Upper lobe of left lung (tissue), 6 donors: ENCODE measurements at regions not wholly inside any gene's neighbourhood (a gene's known extent, or its start where the extent isn't known, plus 50 kb on each side); places are given as distances from the start of the nearest gene placed in this dataset.

Experiments
- ATAC-seq, 2 donors: fragments of 200-7000 bp; cut with Tn5 transposase; one replicate each; pipeline ENCODE4 v1.9.1; 2022; ENCODE audit warnings: mild to moderate bottlenecking in 2 of 2, moderate library complexity in 2 of 2; ENCODE audit not compliant: low FRiP score in 2 of 2
- DNase-seq, 2 donors: peaks; one replicate each; pipeline ENCODE4 v3.0.0-alpha.2; 2019 to 2020
- H3K27ac ChIP-seq, 4 donors: fragments of 200-600 bp; sonication (generic); one replicate each; pipeline ENCODE4 v1.5.1; 2016 to 2019
- H3K27me3 ChIP-seq, 4 donors: fragments of 200-600 bp; sonication (generic); one replicate each; pipeline ENCODE4 v1.5.1; 2017 to 2019
- H3K36me3 ChIP-seq, 4 donors: fragments of 200-600 bp; sonication (generic); one replicate each; pipeline ENCODE4 v1.5.1; 2016 to 2019
- H3K4me1 ChIP-seq, 4 donors: fragments of 200-600 bp; sonication (generic); one replicate each; pipeline ENCODE4 v1.5.1; 2018 to 2019
- H3K4me3 ChIP-seq, 4 donors: fragments of 200-600 bp; sonication (generic); one replicate each; pipeline ENCODE4 v1.5.1; 2017 to 2019; ENCODE audit warnings: mild to moderate bottlenecking in 2 of 4, moderate library complexity in 1 of 4
- H3K9me3 ChIP-seq, 4 donors: fragments of 200-600 bp; sonication (generic); one replicate each; pipeline ENCODE4 v1.5.1; 2018 to 2019
- EP300 ChIP-seq, 4 donors: sonication (generic); formaldehyde crosslinking; IDR thresholded peaks; one replicate each; pipeline ENCODE4 v1.5.1; 2017; ENCODE audit warnings: antibody characterized with exemption in 4 of 4, control low read depth in 2 of 4
- POLR2A ChIP-seq, 4 donors: fragments of 450-650 bp; IDR thresholded peaks; one replicate each; pipeline ENCODE4 v1.5.1; 2016 to 2017; ENCODE audit warnings: antibody characterized with exemption in 4 of 4, mild to moderate bottlenecking in 2 of 4
- POLR2AphosphoS5 ChIP-seq, 2 donors: sonication (generic); formaldehyde crosslinking; IDR thresholded peaks; one replicate each; pipeline ENCODE4 v1.5.1; 2017; ENCODE audit warnings: antibody characterized with exemption in 2 of 2
- WGBS, 2 donors: methylation state at CpG; one replicate each; pipeline ENCODE4 v1.1.5; 2017 to 2018; 5-methylcytosine and 5-hydroxymethylcytosine counted together
- TF ChIP-seq, protein P1 (sequence below), 6 experiments: fragments of 450-650 bp in 4 of 6; fragments of 200-600 bp in 2 of 6; sonication (generic) in 2 of 6; IDR thresholded peaks; one replicate each; pipeline ENCODE4 v1.5.1; 2016 to 2019; ENCODE audit warnings: antibody characterized with exemption in 6 of 6
- donor health status: DM: no; HTN: no; CAD: no; lungs with moderate emphysema.
- donor health status: DM: no; HTN: yes; CAD: no; lungs with severe emphysema.

DNA sequence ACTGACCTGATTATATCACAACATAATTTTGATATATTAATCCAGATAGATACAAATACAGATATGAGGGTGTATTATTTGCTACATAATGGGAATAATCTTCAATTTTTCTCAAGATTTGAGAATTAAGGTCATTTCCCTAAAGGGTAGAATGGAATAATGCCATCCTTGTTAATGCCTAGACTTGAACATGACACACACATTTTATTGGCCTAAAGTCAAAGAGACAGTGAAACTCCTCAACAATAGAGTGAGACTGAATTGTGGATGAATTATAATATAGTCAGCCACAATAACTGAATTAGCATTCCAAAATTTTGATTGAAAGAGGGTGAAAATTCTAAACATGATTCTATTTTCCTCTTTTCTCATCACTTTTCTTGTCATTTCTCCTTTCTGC, 506.0 kb upstream of the CDH2 start:
- no peak overlapping the region for H3K27ac ChIP-seq
- no peak overlapping the region for H3K4me3 ChIP-seq
- no peaks in the 10 kb centered on the region for H3K27me3 ChIP-seq
- DNase-seq (no peak), ATAC-seq (no peak)
- no peaks in the 10 kb centered on the region for H3K9me3 ChIP-seq
- TF ChIP-seq POLR2A (IDR thresholded peaks at IDR 0.05) (no peak), POLR2AphosphoS5 (IDR thresholded peaks at IDR 0.05) (no peak), EP300 (IDR thresholded peaks at IDR 0.05) (no peak)
- TF ChIP-seq, protein P1, sequence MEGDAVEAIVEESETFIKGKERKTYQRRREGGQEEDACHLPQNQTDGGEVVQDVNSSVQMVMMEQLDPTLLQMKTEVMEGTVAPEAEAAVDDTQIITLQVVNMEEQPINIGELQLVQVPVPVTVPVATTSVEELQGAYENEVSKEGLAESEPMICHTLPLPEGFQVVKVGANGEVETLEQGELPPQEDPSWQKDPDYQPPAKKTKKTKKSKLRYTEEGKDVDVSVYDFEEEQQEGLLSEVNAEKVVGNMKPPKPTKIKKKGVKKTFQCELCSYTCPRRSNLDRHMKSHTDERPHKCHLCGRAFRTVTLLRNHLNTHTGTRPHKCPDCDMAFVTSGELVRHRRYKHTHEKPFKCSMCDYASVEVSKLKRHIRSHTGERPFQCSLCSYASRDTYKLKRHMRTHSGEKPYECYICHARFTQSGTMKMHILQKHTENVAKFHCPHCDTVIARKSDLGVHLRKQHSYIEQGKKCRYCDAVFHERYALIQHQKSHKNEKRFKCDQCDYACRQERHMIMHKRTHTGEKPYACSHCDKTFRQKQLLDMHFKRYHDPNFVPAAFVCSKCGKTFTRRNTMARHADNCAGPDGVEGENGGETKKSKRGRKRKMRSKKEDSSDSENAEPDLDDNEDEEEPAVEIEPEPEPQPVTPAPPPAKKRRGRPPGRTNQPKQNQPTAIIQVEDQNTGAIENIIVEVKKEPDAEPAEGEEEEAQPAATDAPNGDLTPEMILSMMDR (IDR thresholded peaks at IDR 0.05), result no peak
- H3K4me1 ChIP-seq, result no peaks in the 10 kb centered on the region
- H3K36me3 ChIP-seq, result no peaks in the 10 kb centered on the region

DNA sequence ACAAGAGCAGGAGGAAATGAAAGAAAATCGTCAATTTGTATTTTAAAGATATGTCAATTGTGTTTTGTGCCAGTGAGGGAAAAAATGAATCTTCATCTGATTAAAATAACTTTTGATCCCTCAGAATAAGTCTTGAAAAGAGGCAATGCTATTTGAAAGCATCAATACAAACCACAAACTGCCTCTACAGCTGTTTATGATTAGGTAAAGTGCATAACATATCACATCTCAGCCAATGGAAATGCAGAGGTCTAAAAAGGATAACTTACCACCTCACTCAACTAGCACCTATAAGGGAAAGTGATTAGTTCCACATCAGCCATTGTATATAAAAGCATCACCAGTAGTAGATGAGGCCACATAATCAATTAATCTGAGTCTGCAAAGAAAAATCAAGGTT, 492.2 kb upstream of the CDH2 start:
- DNase-seq, result no peak
- 90% methylated on average over 1 of the region's 1 CpG for WGBS, 2 donors
- Histone ChIP-seq H3K9me3 (no peaks in the 10 kb centered on the region), H3K4me1 (no peaks in the 10 kb centered on the region), H3K36me3 (no peaks in the 10 kb centered on the region), H3K4me3 (no peak overlapping the region), H3K27ac (no peak overlapping the region), H3K27me3 (no peaks in the 10 kb centered on the region)
- no peak for ATAC-seq
- TF ChIP-seq EP300 (IDR thresholded peaks at IDR 0.05) (no peak), POLR2A (IDR thresholded peaks at IDR 0.05) (no peak)

DNA sequence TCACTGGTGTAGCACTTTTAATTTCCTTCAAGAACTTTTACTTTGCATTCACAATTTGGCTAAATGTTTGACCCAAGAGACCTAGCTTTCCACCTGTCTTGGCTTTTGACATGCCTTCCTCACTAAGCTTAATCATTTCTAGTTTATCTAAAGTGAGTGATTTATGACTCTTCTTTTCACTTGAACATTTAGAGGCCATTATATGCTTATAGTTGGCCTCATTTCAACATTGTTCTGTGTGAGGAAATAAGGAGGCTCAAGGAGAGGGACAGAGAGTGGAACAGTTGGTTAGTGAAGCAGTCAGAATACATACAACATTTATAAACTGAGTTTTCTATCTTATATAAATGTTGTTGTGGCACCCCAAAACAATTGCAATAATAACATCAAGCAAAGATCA, 489.3 kb upstream of the CDH2 start:
- no peak for ATAC-seq
- no peak overlapping the region for H3K4me3 ChIP-seq
- no peak for DNase-seq
- H3K27ac ChIP-seq, result no peak overlapping the region
- H3K27me3 ChIP-seq, result no peaks in the 10 kb centered on the region
- no peaks in the 10 kb centered on the region for H3K4me1 ChIP-seq
- H3K9me3 ChIP-seq, result no peaks in the 10 kb centered on the region
- TF ChIP-seq, protein P1 (IDR thresholded peaks at IDR 0.05), result no peak
- no peak for TF ChIP-seq POLR2AphosphoS5 (IDR thresholded peaks at IDR 0.05)
- no peak for TF ChIP-seq EP300 (IDR thresholded peaks at IDR 0.05)
- TF ChIP-seq POLR2A (IDR thresholded peaks at IDR 0.05), result no peak
- no peaks in the 10 kb centered on the region for H3K36me3 ChIP-seq

DNA sequence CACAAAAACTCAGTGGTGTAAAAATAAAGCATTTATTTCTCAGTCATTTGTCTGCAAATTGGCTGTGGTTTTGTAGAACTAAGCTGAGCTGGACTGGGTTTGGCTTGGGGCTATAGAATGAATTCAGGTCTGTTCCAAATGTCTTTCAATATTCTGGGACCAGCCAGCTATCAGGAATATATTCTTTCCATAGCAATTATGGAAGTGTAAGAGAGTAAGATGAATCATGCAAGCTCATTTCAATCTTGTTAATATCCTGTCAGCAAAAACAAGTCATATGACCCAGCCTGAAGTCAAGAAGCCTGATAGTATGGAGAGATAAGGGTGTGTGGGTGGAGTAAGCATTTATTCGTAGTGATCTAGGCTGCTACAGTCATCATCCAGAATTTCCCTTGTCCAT, 481.0 kb upstream of the CDH2 start:
- 24 to 42% methylated on average over 1 of the region's 1 CpG for WGBS, 2 donors
- no peak for DNase-seq
- Histone ChIP-seq H3K9me3 (no peaks in the 10 kb centered on the region), H3K4me1 (no peaks in the 10 kb centered on the region), H3K27me3 (no peaks in the 10 kb centered on the region), H3K4me3 (no peak overlapping the region), H3K27ac (no peak overlapping the region), H3K36me3 (no peaks in the 10 kb centered on the region)
- ATAC-seq, result no peak
- TF ChIP-seq, protein P1 (IDR thresholded peaks at IDR 0.05), result no peak
- TF ChIP-seq EP300 (IDR thresholded peaks at IDR 0.05) (no peak), POLR2A (IDR thresholded peaks at IDR 0.05) (no peak), POLR2AphosphoS5 (IDR thresholded peaks at IDR 0.05) (no peak)

DNA sequence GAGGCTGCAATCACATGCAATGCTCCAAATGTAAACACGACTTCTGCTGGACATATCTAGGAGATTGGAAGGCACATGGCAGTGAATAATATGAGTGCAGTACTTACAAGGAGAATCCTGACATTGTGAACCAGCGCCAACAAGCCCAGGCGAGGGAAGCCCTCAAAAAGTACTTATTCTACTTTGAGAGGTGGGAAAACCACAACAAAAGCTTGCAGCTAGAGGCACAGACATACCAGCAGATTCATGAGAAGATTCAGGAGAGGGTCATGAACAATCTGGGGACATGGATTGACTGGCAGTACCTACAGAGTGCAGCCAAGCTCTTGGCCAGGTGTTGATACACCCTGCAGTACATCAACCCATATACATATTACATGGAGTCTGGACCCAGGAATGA, 475.7 kb upstream of the CDH2 start:
- no peaks in the 10 kb centered on the region for H3K4me1 ChIP-seq
- ATAC-seq, result no peak
- no peaks in the 10 kb centered on the region for H3K36me3 ChIP-seq
- H3K9me3 ChIP-seq, result no peaks in the 10 kb centered on the region
- WGBS, 2 donors, result 80 to 83% methylated on average over 3 of the region's 3 CpGs
- H3K27ac ChIP-seq, result no peak overlapping the region
- TF ChIP-seq POLR2AphosphoS5 (IDR thresholded peaks at IDR 0.05), result no peak
- TF ChIP-seq, protein P1 (IDR thresholded peaks at IDR 0.05), result no peak
- no peak for TF ChIP-seq EP300 (IDR thresholded peaks at IDR 0.05)
- TF ChIP-seq POLR2A (IDR thresholded peaks at IDR 0.05), result no peak
- no peak overlapping the region for H3K4me3 ChIP-seq
- no peaks in the 10 kb centered on the region for H3K27me3 ChIP-seq
- DNase-seq, result no peak
